NCI-H446 (cell line): ENCODE measurements at regions not wholly inside any gene's neighbourhood (a gene's known extent, or its start where the extent isn't known, plus 50 kb on each side); places are given as distances from the start of the nearest gene placed in this dataset.

Experiments
- DNase-seq, 2 experiments: peaks; one replicate each; lab custom pipeline; 2025; lab: John Stamatoyannopoulos, UW

DNA sequence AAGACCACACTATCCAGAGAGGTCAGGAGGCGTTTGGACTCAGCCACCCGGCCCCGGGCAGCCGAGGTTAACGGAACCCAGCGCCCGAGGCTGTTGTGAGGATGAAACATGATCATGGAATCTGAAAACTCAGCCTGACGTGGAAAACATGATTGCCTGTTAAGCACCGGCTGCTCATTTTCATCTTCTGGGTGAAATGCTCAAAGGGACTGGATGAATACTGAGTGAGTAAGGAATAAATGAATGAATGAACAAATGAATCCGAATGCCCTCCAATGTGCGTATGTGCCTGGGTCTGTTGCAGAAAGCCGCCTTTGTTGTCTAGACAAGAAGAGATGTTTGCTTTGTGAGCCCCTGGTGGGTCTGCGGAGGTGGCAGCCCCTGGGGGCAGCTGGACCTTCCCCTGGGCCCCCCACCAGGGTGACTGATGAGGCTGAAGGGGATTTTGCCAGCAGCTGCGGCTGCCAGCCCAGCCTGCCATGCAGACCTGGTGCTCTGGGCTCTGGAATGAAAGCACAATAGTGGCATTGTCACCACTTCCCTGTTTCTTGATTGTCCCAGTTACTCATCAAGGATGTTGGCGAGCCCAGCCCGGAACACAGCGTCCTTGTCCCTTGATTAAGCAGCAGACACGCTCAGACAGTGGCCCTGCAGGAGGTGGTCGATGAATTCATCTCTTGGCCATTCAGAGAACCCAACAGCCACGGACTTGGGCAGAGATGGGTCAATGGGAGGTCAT lies 211.1 kb downstream of the ANKRD60 start:
- no peak for DNase-seq

DNA sequence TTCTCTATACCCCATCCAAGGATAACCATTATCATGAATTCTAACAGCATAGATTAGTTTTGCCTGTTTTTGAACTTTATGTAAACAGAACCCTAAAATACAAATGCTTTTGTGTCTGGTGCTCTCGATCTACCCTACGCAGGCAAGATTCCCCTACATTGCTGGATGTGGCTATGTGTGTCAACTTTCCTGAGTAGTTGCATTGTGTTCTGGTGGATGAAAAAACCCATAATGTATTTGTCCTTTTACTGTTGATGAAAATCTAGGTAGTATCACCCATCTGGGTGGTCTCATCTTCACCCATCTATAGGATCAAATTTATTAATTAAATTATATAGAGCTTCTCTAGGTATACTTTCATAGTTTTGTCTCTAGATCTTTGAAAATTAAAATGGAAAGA lies 211.7 kb downstream of the ANKRD60 start:
- DNase-seq, result no peak

DNA sequence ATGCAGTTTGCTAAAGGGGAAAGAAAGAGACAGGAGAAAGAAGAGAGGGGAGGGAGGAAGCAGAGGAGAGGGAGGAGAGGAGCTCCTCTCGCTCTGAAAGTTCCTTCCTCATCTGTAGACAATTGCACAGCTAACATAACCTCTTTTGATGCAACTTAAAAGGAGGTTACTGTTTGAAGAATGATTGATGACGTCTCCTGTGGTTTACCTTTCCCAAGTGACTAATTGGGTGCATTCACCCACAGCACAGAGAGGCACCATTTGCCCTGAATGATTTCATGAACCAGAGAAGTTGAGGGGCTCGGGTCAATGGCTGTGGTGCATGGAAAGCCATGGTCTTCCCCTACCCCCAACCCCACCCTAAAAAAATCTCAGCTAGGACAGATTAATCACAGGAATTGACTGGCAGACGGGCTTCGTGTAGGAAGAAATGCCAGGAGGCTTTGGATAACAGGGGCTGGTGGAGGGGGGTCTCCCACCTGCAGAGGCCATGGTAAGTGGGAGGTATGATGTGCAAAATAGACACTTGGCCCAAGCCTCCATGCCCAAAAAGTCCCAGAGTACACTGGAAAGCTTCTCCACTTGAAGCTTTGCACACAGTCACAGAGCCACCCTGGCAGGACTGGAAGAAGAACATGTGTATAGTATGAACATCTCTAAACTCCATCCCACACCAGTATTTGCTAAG lies 213.7 kb downstream of the ANKRD60 start:
- DNase-seq, result no peak

DNA sequence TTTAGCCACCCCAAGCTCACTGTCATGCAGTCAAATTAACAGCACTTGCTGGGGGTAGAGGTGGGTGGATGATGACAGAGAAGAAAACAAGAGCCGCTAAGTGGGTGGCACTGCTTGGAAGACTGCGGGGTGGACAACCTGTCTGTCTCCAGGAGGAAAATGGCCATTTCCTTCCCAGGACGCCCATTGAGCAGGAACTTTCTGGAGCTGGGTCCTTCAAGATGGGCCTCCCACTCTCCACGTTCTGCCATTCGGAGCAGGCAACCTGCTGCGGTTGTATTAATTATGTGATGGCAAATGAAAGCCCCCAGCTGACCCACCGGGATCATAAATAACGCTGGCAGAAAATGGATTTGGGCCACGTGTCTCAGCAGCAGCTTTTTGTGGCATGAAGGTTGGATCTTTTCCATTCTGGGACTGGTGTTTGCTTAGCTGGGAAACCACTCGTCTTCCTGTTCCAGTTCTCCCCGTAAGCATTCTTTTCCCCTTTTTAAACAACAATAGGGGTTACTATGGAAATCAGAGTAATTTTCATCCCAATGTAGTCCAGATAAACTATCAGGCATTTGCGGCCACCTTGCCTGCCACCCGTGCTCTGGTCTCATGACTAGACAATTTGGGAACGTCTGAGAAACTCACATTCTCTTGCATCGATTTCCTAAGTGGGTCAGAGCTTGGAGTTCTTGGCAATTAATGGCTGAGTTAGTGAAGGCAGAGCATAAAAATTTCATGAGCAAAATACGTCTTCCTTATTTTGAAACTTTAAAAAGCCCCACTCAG lies 215.5 kb downstream of the ANKRD60 start:
- no peak for DNase-seq

DNA sequence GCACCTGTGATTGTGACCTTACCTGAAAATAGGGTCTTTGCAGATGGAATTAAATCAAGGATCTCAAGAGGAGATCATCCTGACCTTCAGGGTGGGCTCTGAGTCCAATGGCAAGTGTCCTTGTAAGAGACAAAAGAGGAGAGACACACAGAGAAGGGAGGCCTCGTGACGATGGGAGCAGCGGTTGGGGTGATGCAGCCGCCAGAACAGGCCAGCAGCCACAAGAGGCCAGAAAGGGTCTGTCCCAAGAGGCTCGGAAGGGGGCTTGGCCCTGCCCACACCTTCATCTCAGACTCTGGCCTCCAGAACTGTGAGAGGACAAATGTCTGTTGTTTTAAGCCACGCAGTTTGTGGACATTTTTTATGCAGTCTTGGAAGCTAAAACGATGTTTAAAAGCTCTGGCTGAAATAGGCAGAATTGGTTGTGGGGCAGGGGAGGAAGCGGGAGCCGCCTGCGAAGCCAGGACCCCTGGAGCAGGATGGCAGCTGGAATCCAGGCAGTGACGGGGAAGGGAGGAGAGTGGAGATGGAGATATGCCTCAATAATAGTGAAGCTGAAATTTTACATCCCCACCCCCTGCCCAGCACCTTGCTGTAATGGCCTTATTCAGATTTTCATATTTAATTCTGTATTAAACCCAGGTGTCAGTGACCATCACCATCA lies 216.4 kb downstream of the ANKRD60 start:
- DNase-seq, result no peak

DNA sequence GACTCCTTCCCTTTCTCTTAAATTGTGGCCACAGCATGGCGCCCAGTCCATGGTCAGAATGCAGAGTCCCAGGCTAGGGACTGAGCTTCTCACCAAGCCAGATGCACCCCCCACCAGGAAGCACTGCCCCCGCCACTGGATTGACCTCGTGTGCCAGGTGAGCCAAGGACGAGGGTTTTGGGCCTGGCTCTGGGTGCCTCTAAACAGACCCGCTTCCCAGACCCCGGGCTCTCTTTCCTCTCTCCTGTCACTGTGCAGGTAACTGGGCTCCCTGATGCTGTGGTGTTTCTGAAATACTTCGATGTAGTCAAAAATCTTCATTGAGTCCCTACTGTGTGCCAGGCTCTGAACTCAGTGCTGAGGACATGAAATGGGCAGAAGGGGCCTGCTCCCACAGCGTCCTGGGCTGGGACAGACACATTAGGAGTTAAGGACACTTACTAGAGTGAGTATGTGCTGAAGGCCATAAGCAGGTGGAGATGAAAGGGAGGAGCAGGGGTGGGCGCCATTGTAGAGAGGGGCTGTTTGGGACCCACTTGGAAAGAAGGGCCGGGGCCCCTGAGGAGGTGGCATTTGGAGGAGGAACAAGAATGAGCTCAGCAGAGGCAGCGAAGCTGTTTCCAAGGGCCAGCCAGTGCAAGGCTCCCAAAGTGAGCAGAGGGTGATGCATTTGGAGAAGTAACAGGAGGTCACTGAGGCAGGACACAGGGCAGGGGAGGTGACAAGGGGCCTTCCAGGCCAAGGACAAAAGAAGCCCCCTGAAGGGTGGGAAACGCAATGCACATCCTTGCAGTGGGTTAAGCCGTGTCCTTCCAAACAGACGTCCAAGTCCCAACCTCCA lies 217.1 kb downstream of the ANKRD60 start:
- DNase-seq, result no peak

DNA sequence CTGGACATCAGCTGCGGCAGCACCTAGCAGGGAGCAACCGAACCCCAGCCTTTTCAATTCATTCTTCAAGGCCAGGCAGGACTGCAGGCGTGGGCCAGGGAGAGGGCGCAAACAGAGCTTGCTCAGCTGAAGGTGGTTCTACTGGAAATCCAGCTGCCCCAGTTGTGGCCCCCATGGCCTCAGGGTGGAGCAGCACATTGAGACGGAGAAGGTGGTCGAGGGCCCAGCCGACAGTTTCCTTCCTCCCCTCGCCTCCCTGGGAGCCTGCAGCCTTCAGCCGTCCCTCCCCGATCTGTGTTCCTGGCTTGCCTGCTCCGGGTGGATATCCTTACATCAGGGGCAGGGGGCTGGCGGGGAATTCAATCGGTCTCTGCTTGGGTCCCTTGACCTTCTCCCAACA lies 217.8 kb downstream of the ANKRD60 start:
- no peak for DNase-seq

DNA sequence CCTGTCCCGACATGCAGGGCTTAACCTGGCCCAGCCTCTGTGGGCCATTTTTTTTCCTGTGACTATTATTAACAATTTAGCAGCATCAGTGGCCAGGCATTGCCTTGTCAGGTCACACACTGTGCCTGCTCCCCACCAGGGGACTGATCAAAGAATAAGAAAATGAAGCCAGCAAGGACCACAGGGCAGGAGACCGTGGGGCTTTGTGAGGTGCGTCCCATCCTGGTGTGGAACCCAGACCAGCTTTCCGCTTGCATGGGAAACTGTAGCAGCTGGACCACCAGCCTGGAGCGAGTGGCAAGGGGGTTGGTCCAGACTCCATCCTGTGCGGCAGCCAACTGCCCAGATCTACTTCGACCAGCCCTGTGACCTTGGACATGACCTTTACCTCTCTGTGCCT lies 218.3 kb downstream of the ANKRD60 start:
- no peak for DNase-seq

DNA sequence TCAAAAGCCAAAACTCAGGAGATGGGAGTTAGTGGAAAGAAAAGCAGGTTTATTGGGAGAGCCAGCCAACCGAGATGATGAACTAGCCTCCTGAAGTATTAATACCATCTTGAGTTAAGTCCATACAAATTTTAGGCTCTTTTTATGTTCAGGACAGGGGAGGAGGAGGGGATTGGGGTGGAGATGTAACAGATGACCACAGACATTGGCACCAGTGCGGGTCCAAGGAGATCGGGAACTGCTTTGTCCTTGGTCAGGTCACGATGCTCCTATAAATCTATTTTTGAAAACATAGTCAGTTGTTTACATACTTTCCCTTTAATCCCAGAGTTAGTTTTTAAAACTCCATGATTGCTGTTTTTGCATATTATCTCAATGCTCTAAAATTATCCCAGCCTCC lies 219.6 kb downstream of the ANKRD60 start:
- DNase-seq, result no peak

DNA sequence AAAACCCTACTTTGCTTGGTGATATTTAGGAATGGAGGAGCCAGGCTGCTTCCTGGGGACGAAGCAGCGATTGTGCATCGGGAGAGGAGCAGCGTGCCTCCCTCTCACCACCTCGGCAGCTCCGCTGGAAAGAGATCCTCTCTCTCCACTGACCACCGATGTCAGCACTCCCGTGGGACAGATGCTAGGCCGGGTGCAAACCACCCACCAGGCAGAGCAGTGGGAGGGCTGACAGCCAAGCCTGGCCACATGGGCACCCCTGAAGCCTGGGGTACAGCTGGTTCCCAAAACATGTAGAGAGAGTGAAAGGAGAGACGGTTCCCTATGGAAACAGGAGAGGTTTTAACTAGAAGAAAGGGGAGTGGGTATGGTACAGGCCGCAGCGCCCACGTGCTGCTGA lies 220.0 kb downstream of the ANKRD60 start:
- no peak for DNase-seq

DNA sequence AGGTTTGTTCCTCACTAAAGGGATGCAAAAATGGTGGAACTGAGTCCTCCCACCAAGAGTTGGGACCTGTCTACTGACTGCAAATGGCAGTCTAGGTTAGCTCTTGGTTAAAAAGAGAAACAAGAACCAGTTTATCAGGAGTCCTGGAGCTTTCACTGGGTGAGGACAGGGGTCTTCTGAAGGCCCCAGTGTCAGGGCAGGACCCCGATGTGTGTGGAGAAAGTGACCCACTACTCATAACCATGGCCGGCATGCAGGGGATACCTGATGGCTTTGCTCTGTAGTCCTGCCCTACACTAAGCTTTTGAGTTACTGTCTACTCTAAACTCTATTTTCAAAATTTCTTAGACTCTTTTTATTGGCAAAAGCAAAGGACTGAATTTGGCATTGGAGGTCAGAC lies 220.5 kb downstream of the ANKRD60 start:
- DNase-seq, result no peak

DNA sequence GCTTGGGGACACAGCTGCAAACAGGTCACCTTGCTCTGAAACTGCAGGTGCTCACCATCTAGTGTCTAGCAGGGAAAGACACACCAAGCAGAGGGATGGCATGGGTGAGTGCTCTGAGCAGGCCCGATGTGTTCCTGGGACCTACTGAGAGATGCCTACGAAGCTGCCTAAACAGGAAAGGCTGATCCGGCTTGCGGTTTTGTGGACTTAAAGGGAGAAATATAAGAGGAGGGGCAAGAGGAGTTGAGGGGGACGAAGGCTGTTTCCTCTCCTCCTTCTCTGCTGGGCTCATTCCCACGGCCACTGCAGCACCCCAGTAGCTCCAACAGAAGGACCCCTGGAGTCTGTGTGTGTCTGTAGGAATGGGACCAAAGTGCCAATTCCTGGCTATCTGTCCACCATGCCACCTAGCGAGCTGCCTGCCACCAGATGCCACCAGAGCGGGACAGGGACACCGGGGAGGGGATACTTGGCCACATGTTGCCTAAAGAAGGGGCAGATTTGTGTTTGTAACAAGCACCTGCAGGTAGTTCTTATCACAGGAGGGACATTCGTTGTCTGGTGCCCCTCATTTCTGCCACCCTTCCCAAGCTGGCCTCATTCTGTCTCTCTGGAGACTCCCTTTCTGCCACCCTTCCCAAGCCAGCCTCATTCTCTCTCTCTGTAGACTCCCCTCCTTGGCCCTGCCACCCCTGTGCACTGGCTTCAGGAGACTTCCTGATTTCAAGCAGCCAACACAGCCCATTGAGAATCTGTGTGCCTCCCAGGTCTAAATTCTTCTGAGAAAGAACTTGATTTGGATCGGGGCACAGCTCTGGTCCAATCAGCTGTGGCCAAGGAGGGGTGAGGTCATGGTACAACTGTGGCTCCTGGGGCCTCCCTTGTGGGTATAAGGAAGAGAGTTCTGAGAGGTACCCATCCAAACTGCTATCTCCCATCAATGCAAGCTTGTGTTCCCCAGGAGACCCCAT lies 221.8 kb downstream of the ANKRD60 start:
- DNase-seq, result no peak

DNA sequence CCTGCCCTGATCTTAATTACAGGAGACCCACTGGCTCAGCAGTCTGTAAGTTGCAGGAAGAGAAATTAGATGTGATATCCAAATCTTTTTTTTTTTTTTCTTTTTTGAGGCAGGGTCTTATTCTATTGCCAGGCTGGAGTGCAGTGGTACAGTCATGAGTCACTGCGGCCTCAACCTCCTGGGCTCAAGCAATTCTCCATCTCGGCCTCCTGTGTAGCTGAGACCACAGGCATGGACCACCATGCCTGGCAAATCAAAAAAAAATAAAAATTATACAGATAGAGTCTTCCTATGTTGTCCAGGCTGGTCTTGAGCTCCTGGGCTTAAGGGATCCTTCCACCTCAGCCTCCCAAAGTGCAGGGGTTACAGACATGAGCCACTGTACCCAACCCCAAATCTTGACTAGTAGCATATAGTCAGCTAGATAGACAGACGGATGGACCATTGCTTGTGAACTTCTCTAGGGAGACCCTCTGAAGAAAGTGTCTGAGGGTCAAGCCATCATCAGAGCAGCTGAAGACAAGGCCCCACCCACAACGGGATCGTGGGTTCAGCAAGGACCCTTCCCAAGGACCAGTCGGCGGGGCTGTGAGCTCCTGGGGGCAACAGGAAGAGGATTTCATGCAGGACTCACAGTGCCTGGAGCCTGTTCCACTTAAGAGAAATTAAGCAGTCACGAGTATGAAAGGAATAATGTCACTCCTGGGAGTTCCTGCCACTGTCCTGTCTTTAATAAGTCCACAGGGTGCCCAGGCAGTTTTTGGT lies 222.7 kb downstream of the ANKRD60 start:
- DNase-seq, result no peak

DNA sequence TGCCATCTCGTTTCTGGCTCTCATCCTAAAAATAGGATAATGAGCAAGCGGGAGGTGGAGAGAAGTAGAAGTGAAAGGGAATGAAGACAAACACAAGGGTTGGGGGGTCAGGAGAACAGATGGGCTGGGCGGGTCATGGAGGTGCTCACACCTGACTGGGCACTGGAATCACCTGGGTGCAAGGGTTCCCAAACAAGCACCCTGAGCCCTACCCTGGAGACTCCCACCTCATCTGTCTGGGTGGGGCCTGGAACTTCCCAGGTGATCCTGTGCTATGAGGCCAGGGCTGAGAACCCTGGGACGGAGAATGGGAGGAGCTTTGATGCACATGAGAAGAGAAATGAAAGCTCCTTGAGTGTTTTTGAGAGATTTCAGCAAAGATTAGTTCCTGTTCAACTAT lies 223.6 kb downstream of the ANKRD60 start:
- no peak for DNase-seq

DNA sequence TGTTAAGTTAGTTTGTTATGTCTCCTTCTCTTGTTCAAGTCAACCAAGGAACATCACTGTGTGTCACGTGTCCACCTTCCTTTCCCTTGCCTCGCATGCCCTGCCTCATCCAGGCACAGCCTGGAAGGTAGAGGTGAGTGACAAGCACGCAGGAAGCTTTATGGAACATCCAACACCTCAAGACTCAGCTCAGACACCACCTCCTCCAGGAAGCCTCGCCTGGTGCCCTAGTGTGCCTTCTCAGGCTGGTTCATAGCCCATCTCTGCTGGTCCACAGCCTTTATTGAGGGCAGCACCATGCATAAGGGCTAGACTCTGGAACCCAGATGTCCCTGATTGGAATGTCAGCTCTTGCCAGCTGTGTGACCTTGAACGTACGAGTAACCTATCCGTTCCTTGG lies 224.3 kb downstream of the ANKRD60 start:
- no peak for DNase-seq

DNA sequence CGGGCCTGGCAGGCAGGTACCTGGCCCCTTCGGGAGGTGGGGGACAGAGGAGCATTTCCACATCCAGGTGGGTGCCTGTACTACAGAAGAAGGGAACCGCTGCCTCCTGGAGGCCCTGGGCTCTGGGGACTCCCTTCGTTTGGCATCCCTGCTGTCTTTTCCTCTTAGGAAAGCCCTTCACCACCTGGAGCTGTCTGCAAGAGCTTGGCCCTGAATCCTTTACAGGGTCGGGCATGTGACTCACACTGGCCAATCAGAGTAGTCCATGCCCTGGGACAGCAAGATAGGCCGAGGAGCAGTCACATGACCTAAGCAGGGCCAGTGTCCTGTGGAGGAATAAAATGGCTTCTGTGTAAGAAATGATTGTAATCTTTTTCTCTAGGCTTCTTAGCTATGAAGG lies 224.9 kb downstream of the ANKRD60 start:
- no peak for DNase-seq

DNA sequence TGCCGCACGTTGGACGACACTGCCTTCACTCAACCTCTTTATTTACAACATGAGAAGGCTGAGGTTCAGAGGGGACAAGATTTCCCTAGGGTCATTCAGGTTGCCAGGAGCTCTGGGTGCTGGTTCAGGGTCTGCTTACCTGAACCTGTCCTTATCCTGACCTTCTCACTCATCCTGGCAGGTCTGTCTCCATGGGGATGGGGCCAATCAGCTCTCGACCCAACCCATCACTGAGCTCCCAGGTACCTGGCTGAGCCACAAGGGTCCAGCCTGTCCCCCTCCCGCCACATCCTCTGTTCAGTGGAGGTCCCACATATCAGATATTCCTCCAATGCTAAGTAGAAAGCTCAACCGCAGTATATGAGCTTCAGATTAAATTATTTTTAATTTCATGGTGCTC lies 225.6 kb downstream of the ANKRD60 start:
- no peak for DNase-seq

DNA sequence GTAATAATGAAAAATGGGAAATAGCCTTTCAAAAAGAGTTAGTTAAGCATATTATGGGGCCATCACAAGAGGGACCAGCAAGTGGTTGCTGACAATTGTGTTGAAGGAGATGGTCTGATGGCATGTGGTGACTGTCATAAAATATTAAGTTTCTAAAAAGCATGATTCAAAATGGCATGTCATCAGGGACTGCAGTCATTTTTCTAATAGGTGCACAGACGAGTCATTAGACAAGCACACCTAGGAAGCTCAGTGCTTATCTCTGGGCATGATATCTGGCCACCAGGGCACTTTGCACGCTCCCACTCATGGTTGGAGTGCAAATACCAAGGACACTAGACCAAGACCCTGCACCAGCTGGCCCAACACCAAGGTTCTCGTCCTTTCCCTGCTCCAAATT lies 226.5 kb downstream of the ANKRD60 start:
- no peak for DNase-seq

DNA sequence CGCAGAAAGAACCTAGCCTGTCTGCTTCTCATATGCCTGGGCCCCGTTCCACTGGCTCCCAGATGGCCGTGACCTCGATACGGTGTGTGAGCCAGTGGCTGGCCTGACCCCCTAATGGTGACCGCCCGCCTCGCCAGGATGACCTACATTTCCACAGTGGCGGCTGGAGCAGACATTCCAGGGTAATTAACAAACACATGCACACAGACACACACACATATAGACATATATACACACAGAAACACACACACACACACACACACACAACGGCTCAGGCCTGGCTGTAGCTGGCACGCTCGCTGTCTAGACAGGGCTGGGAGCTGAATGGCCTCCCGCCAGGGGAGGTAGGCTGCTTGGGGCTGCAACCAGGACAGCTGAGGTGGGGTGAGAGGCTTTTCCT lies 227.1 kb downstream of the ANKRD60 start:
- no peak for DNase-seq

DNA sequence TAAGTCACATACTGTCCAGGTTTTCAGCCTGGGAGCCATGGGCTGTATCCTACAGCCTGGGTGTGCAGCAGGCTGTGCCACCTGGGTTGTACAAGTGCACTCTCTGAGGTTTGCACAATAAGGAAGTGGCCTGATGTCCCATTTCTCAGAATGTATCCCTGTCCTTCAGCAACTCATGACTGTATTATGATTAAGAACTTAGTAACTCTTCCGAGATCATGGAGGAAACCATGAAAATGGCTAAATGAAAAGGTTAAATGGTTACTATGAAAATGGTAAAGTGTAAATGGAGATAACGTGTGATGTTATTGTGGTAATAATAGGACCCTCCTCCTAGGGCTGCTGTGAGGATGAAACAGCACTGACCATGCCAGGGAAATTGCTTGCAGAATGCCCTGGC lies 227.6 kb downstream of the ANKRD60 start:
- no peak for DNase-seq
